Uterus (tissue), 3 donors: ENCODE measurements at regions not wholly inside any gene's neighbourhood (a gene's known extent, or its start where the extent isn't known, plus 50 kb on each side); places are given as distances from the start of the nearest gene placed in this dataset.

ENCODE experiments used
- DNase-seq, 2 donors: peaks; one replicate each; pipeline ENCODE4 v3.0.0-alpha.2; 2019 to 2020
- H3K27ac ChIP-seq, 2 donors: fragments of 200-600 bp; sonication (generic); 1 replicate in 1 of 2; 2 replicates in 1 of 2; pipeline ENCODE4 v1.5.1; 2016 to 2018
- H3K27me3 ChIP-seq, 2 donors: fragments of 200-600 bp; sonication (generic); one replicate each; pipeline ENCODE4 v1.5.1; 2018 to 2019; ENCODE audit warnings: control low read depth in 1 of 2
- H3K36me3 ChIP-seq, 2 donors: fragments of 200-600 bp; sonication (generic); one replicate each; pipeline ENCODE4 v1.5.1; 2019; ENCODE audit warnings: control low read depth in 1 of 2
- H3K4me1 ChIP-seq, 2 donors: fragments of 200-600 bp; sonication (generic); one replicate each; pipeline ENCODE4 v1.5.1; 2018 to 2019; ENCODE audit warnings: control low read depth in 1 of 2
- H3K4me3 ChIP-seq, 2 donors: fragments of 200-600 bp; sonication (generic); 1 replicate in 1 of 2; 2 replicates in 1 of 2; pipeline ENCODE4 v1.5.1; 2018 to 2019; ENCODE audit warnings: mild to moderate bottlenecking in 1 of 2
- H3K9me3 ChIP-seq, 2 donors: fragments of 200-600 bp; sonication (generic); one replicate each; pipeline ENCODE4 v1.5.1; 2019; ENCODE audit warnings: control low read depth in 1 of 2
- POLR2A ChIP-seq, 2 donors: fragments of 450-650 bp; IDR thresholded peaks; one replicate each; pipeline ENCODE4 v1.6.1; 2016; ENCODE audit warnings: antibody characterized with exemption in 2 of 2, mild to moderate bottlenecking in 1 of 2, moderate library complexity in 1 of 2
- intact Hi-C: fragments of 100-400 bp; cut with DNase I; formaldehyde crosslinking; loops from one replicate; pipeline ENCODE4 v1.15.1; 2023; ENCODE audit warnings: low total_unique reads
- TF ChIP-seq, protein P1 (sequence below), 4 experiments: fragments of 200-600 bp in 2 of 4; fragments of 450-650 bp in 2 of 4; sonication (generic) in 2 of 4; IDR thresholded peaks; one replicate each; pipeline ENCODE4 v1.5.1; 2016 to 2019; ENCODE audit warnings: antibody characterized with exemption in 4 of 4, mild to moderate bottlenecking in 2 of 4, moderate library complexity in 1 of 4
- donor health status: DM: yes; HTN: yes; CAD: no.

DNA sequence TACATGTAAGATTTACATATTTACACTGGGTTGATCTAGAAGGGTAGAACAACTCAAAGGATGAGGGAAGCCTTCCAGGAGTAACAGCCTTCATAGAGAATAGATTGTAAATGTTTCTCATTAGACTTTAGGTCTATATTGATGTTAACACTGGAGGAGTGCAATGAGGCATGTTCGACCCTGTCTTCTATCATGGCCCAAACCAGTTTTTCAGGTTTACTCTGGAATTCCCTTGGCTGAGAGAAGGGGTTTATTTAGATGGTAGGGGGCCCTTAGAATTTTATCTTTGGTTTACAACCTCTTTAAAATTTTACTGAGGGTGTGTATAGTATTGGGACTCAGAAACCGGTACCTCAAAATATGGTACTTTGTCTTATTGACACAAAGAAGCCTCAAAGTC, 634.9 kb upstream of the PIK3C3 start:
- Histone ChIP-seq H3K9me3 (no peaks in the 10 kb centered on the region), H3K27ac (no peak overlapping the region), H3K36me3 (no peaks in the 10 kb centered on the region), H3K4me1 (no peaks in the 10 kb centered on the region), H3K27me3 (no peaks in the 10 kb centered on the region), H3K4me3 (no peak overlapping the region)
- TF ChIP-seq, protein P1, sequence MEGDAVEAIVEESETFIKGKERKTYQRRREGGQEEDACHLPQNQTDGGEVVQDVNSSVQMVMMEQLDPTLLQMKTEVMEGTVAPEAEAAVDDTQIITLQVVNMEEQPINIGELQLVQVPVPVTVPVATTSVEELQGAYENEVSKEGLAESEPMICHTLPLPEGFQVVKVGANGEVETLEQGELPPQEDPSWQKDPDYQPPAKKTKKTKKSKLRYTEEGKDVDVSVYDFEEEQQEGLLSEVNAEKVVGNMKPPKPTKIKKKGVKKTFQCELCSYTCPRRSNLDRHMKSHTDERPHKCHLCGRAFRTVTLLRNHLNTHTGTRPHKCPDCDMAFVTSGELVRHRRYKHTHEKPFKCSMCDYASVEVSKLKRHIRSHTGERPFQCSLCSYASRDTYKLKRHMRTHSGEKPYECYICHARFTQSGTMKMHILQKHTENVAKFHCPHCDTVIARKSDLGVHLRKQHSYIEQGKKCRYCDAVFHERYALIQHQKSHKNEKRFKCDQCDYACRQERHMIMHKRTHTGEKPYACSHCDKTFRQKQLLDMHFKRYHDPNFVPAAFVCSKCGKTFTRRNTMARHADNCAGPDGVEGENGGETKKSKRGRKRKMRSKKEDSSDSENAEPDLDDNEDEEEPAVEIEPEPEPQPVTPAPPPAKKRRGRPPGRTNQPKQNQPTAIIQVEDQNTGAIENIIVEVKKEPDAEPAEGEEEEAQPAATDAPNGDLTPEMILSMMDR (IDR thresholded peaks at IDR 0.05), result no peak
- TF ChIP-seq POLR2A (IDR thresholded peaks at IDR 0.05), result no peak
- intact Hi-C loops, result no loop called here
- no peak for DNase-seq

DNA sequence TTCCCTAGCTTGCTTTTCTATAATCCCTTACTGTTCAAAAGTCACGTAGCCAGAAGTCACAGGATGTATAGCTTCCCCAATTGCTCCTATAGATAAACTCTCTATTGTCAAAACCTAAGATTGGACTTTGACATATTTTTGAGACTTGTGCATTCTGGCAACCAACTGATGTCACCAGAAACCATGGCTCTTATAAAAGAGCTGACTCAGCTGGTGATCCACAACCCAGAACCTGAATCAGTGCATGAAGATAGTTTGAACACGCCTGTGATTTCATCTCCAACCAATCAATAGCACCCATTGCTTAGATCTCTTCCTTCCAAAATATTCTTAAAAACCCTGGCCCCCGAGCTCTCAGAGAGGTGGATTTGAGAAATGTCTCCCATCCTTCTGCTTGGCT, 639.9 kb upstream of the PIK3C3 start:
- intact Hi-C loops, result no loop called here

DNA sequence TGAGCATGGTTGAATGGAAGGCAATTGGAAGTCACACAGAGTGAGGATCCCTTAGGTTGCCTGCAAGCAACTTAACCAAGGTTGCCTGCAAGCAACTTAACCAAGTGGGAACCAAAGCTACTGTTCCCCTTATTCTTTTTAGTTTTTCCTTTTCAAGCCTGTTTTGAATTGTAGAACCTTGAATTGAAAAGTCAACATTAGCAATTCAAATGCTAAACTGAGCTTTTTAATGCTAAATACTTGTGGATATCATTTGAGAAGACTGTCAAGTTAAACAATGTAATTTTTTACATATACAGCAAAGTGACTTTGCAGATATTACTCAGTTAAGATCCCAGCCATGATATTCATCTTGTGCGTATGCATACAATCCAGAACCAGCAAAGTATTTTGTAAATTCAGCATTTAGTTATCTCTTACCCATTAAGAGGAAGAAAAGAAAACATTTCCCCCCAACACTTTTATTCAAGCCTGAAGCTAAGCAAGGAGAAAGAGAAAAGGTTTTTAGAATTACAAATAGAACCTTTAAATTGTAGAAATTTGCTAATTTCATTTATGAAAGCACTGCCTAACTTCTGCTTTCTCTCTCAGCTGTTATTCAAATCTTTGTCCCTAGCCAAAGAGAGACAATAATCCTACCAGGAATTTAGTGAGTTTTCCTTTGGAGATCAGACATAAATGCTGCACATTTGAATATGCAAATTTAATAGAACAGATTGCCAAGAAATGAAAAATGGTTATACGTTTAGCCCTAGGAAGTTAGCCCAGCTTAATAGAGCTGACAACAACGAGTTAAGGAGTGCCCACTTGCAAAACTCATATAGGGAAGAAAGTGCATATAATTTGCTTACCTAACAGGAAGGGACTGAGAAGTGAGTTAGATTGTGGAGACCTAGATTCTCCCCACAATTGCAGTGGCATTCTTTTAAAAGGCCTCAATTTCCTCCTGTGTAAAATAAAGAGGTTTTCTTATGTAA, 643.2 kb upstream of the PIK3C3 start:
- no peak for DNase-seq
- intact Hi-C loops, result no loop called here
- Histone ChIP-seq H3K27me3 (no peaks in the 10 kb centered on the region), H3K4me3 (no peak overlapping the region), H3K36me3 (no peaks in the 10 kb centered on the region), H3K9me3 (no peaks in the 10 kb centered on the region), H3K27ac (no peak overlapping the region), H3K4me1 (no peaks in the 10 kb centered on the region)
- TF ChIP-seq, protein P1 (IDR thresholded peaks at IDR 0.05), result no peak
- no peak for TF ChIP-seq POLR2A (IDR thresholded peaks at IDR 0.05)

More for the DNA sequence above, 639.9 kb upstream of the PIK3C3 start:
- no peak overlapping the region for H3K27ac ChIP-seq
- no peak overlapping the region for H3K4me3 ChIP-seq
- H3K27me3 ChIP-seq, result no peaks in the 10 kb centered on the region
- no peaks in the 10 kb centered on the region for H3K36me3 ChIP-seq
- H3K4me1 ChIP-seq, result no peaks in the 10 kb centered on the region
- TF ChIP-seq, protein P1 (IDR thresholded peaks at IDR 0.05), result no peak
- TF ChIP-seq POLR2A (IDR thresholded peaks at IDR 0.05), result no peak
- no peak for DNase-seq
- no peaks in the 10 kb centered on the region for H3K9me3 ChIP-seq

DNA sequence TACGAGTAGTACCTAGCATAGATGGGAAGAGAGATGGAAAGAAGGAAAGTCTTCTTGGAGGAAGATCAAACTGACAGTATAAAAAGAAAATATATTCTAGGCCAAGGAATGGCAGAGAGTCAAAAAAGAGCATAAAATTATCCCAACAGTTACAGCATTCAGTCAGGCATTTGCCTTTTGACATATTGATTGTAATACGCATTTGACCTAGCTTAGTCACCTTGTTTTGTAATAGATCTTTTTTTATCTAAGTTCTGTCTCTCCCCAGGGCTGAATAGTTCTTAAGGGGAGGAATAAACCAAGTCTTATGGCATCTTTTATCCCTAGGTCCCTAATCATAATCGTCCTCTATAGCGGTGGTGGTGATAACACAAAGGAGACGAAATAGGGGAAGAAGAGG, 657.3 kb upstream of the PIK3C3 start:
- DNase-seq, result no peak
- Histone ChIP-seq H3K36me3 (no peaks in the 10 kb centered on the region), H3K27ac (no peak overlapping the region), H3K4me1 (no peaks in the 10 kb centered on the region), H3K4me3 (no peak overlapping the region), H3K9me3 (peaks cover 0 to 2% of the 10 kb centered on the region in 2 donors), H3K27me3 (no peaks in the 10 kb centered on the region)
- TF ChIP-seq, protein P1 (IDR thresholded peaks at IDR 0.05), result no peak
- no peak for TF ChIP-seq POLR2A (IDR thresholded peaks at IDR 0.05)
- intact Hi-C loops, result no loop called here

DNA sequence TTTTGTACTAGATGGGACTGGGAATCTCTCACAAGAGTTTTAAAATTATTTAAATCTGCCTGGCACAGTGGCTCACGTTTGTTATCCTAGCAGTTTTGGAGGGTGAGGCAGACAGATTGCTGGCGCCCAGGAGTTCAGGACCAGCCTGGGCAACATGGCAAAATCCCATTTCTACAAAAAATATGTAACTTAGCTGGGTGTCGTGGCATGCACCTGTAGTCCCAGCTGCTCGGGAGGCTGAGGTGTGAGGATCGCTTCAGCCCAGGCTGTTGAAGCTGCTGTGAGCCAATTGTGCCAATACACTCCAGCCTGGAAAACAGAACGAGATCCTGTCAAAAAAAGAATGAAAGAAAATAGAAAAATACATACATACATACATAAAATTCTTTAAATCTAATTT, 685.7 kb upstream of the PIK3C3 start:
- intact Hi-C loops, result no loop called here
- no peak for DNase-seq
- Histone ChIP-seq H3K36me3 (no peaks in the 10 kb centered on the region), H3K9me3 (no peaks in the 10 kb centered on the region), H3K4me3 (no peak overlapping the region), H3K27ac (no peak overlapping the region), H3K27me3 (no peaks in the 10 kb centered on the region), H3K4me1 (no peaks in the 10 kb centered on the region)
- no peak for TF ChIP-seq POLR2A (IDR thresholded peaks at IDR 0.05)
- TF ChIP-seq, protein P1 (IDR thresholded peaks at IDR 0.05), result no peak
